ENCODE measurements at regions not wholly inside any gene's neighbourhood (a gene's known extent, or its start where the extent isn't known, plus 50 kb on each side); places are given as distances from the start of the nearest gene placed in this dataset.
"Not testable (repeated sequence)": the region's sequence is repeated elsewhere in the genome, so short reads cannot be mapped to it uniquely, and the experiment has no call there.

- TF ChIP-seq POLR2A, POLR2AphosphoS5, CTCF (IDR thresholded peaks at IDR 0.05): not testable (repeated sequence)
These were observed 305.6 kb upstream of the CCNH start for GRCh38 chr5:87718224-87718925.

Data from breast epithelium (tissue), 3 donors.